ENCODE measurements at regions not wholly inside any gene's neighbourhood (a gene's known extent, or its start where the extent isn't known, plus 50 kb on each side); places are given as distances from the start of the nearest gene placed in this dataset.
A peak's percentile ranks its signal among the peaks of the same experiment; 100 is the strongest.

- DNase-seq (ENCODE audit: low spot score) = no peak
These were observed 72.9 kb upstream of the IRS2 start for GRCh38 chr13:109859216-109859835.

DNA sequence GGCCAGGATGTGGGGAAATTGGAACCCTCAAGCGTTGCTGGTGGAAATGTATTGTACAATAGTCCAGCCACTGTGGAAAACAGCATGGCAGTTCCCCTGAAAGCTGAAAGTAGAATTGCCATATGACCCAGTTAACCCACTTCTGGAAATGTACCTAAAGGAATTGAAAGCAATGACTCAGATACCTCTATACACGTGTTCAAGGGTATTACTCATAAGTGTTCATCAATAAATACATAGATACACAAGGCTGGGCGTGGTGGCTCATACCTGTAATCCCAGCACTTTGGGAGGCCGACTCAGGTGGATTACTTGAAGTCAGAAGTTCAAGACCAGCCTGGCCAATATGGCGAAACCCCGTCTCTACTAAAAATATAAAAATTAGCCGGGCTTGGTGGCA, 71.9 kb upstream of the IRS2 start:
- no peak for DNase-seq (ENCODE audit: low spot score)

DNA sequence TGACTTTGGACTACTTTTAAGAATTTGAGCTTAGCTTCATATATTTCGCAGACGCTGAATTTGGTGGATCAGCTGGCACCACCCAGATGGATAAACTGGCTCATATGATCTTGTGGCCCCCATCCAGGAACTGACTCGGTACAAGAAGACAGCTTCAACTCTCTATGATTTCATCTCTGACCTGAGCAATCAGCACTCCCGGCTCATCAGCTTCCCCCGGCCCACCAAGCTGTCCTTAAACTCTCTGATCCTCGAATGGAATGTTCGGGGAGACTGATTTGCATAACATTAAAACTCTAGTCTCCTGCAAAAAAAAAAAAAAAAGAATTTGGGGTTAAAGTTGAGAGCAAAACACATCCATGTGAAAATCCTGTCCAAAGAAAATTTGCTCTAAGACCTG, 71.4 kb upstream of the IRS2 start:
- no peak for DNase-seq (ENCODE audit: low spot score)

GRCh38 chr13:109857325-109857724, 70.9 kb upstream of the IRS2 start:
- no peak for DNase-seq (ENCODE audit: low spot score)

DNA sequence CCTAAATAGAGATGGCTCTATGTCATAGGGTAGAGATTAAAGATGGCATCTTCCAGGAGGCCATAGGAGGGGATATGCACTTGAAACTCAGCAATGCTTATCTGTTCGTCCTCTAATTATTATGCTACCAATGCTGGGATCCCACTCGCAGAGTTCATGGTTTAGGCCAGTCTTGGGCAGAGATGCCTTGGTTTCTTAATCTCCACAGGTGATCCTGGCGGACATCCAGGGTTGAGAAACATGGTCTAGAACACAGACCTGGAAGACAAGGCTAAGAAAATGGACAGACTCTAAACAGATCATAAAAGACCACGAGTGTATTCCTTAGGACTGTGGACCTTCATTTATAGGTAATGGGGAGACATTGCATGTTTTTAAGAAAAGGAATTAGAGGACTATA, 70.0 kb upstream of the IRS2 start:
- DNase-seq (ENCODE audit: low spot score) = no peak

GRCh38 chr13:109853153-109853552, 66.8 kb upstream of the IRS2 start:
- DNase-seq (ENCODE audit: low spot score) = no peak

- no peak for DNase-seq (ENCODE audit: low spot score)
These were observed 59.8 kb upstream of the IRS2 start for GRCh38 chr13:109846185-109846584.

- no peak for DNase-seq (ENCODE audit: low spot score)
These were observed 58.0 kb upstream of the IRS2 start for GRCh38 chr13:109844396-109844795.

DNA sequence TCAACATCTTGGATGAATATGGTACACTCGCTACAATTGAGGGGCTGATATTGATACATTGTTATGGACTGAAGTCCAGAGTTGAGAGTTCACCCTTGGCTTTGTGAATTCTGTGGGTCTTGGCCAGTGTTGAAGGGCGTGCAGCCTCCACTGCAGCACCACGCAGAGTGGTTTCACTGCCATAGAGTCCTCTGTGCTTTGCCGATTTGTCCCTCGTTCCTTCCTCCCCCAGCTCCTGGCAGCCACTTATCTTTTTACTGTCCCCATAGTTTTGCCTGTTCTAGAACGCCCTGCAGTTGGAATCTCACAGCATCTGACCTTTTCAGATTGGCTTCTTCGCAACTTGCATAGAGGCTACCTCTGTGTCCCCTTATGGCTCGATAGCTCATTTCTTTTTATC, 57.3 kb upstream of the IRS2 start:
- DNase-seq (ENCODE audit: low spot score) = no peak

DNA sequence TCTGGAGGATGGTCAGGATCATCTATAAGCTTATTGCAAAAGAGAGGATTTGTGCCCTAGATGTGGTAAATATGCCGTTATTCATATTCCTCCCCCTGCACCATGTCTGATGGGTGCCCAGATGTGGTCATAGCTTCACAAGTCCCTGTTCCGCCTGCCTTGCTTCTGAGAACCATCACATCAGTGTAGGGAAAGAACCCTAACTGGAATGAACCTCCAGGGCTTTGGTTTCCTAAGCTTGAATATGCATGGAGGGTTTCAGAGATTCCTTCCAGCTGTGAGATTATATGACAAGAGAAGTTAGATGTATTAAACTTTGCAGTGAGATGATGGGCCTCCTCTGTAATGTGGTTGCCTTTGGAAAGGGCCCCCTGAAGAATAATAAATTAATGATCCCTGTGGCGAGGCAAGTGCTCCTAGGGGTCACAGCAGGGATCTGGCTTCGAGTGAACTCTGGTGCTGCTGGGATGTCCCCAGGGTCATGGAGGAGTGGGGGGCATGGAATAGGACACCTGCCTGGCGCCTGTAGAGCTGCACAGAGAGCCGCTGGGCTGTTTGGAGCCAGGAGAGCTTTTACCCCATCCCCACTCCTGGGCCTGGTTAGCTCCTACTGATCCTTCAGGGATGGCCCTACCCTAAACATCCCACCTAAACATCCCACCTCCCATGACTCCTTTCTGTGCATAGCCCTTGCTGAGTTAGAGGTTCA, 56.0 kb upstream of the IRS2 start:
- no peak for DNase-seq (ENCODE audit: low spot score)

GRCh38 chr13:109840893-109841287, 54.5 kb upstream of the IRS2 start:
- no peak for DNase-seq (ENCODE audit: low spot score)

- no peak for DNase-seq (ENCODE audit: low spot score)
These were observed 54.0 kb upstream of the IRS2 start for GRCh38 chr13:109840201-109840892.

DNA sequence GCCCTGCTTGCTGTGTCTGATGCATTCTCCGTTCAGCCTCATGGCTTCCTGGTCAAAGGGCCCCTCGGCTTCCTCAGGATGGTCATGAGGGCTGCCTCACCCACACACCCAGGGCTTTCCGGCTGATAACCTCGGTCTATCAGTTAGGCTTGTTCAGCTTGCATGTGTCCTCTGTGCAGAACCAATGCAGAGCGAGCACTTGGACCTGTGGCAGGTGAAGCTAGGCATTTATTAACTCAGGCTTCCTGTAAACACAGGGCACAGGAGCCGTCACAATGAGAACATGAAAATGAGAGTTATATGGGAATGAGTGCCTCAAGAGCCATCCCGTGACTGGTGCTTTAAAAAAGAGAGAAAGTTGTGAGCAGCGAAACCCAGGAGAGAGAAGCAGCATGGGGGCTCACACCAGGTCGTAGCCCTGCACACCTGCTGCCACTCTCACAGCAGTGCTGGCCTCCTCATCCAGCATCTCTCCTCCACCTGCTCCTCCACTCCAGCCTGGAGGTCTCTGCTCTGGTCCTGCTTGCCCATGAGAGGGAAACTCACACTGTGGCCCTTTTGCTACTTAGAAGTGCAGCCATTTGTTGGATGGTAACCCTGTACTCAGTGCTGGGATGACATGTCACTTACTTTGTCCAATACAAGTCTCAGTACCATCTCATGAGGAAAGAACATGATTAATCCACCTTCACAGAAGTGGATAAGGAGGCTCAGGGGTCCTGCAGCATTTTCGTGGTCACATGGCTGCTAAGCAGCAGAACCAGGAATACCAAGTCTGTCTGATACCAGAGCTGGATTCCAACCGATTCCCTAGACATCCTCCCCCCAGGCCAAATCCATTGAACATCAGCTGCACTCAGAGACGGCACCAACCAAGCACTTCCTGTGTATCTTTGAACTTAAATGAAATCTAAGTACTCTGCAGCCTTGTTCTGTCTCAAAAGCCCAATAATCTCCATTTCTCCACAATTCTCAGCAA, 50.5 kb upstream of the IRS2 start:
- DNase-seq (ENCODE audit: low spot score) = peak; percentile 61

Data from ureter (tissue), 1 donor.